GM21360 (cell line): ENCODE measurements at regions not wholly inside any gene's neighbourhood (a gene's known extent, or its start where the extent isn't known, plus 50 kb on each side); places are given as distances from the start of the nearest gene placed in this dataset.

Experiments used
- ATAC-seq: cut with Tn5 transposase; IDR thresholded peaks from one replicate; pipeline ENCODE4 v1.9.1; 2021; ENCODE audit warnings: mild to moderate bottlenecking, moderate library complexity; ENCODE audit not compliant: unreplicated experiment

DNA sequence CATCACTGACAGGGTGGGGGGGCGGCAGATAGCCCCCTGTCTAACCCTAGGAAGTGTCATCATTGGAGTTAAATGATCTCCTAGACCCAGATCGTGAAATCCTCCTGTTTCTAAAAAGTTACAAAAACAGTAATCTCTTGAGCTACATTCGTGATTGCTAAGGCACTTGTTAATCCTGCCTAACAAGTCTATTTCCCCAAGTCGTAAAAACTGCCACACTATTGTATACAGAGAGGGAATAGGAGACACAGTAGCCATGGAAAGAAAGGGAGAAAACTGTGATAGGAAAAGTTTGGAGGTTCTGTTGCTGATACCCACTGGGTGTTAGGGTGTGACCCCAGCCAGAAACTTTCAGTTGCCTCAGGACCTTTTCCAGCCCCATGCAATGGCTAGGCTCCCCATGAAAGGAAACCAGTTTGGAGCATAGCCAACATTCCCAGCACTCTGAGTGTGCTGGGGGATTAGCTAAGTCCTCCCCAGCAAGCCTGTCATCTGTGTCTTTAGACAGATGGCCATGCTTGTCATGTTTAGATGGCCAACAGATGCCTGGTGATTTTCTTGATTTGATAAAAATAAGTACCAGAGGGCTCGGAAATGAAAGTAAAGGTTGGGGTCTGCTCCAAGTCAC, 63.3 kb upstream of the ANXA10 start:
- ATAC-seq = no peak

DNA sequence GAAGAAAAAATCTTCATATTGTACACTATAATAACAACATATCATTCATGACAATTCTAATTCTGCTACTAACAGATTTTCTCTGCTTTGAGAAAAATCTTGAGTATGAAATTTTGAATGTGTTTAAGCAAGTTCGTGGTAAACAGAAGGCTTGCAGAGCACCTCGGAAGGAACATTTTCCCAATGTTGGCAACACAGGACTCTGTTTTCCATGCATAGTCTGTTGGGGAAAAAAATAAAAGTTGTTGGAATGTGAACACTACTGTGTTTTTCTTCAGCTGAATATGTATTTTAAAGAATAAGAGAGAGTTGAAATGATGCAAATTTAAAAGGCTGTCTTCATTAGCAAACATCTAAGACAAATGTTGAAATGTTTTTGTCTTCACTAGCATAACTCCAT, 54.7 kb upstream of the ANXA10 start:
- ATAC-seq = no peak

DNA sequence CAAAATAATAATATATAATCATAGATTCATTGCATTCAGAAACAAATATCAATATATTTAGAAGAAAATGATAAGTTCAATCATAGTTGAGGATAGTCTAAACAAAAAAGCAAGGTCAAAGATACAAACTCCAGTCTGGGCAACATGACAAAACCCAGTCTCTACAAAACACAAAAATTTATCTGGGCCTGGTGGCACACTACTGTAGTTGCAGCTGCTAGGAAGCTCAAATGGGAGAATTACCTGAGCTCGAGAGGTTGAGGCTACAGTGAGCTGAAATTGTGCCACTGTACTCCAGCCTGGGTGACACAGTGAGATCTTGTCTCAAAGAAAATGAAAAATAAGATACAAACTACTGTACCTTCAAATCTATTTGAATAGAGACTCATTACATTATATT, 52.7 kb upstream of the ANXA10 start:
- ATAC-seq = no peak
